ENCODE measurements at regions not wholly inside any gene's neighbourhood (a gene's known extent, or its start where the extent isn't known, plus 50 kb on each side); places are given as distances from the start of the nearest gene placed in this dataset.
"Not testable (repeated sequence)": the region's sequence is repeated elsewhere in the genome, so short reads cannot be mapped to it uniquely, and the experiment has no call there.

DNA sequence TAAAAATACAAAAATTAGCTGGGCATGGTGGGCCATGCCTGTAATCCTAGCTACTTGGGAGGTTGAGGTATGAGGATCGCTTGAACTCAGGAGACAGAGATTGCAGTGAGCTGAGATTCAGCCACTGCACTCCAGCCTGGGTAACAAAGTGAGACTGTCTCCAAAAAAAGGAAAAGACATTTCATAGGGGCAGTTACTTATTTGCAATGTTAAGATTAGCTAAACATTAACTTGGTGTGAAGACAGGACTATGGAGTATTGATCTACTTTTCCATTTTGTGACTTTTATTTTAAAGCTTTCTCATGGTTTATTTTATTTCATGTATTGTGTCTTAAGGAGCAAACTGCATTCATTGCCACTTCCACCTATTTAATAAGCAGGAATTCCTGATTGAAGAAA, 153.0 kb downstream of the UTRN start:
- DNase-seq, result no peak

DNA sequence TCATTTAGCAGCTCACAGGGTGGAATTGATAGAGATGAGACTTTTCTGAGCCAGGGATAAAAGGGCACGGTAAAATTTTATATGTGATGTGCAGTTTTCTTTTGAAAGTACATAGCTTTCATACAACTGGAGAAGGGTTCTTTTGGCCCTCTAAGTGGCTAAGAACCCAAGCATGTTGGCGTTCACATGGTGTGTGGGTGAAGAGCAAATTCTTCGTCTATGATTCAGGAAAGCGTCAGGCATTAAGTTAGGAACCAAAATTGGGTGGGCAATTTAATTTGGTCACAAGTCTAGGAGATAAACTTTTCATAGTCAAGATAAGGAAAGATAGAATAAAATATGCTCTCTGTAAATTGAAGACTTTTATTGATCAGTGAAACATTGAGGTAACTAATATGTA, 153.9 kb downstream of the UTRN start:
- no peak for DNase-seq

DNA sequence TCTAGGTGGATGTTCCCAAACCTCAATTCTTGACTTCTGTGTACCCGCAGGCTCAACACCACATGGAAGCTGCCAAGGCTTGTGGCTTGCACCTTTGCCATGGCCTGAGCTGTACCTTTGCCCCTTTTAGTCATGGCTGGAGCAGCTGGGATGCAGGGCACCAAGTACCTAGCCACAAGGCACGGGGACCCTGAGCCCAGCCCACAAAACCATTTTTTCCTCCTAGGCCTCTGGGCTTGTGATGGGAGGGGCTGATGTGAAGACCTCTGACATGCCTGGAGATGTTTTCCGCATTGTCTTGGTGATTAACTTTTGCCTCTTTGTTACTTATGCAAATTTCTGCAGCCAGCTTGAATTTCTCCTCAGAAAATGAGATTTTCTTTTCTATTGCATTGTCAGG, 156.7 kb downstream of the UTRN start:
- DNase-seq, result not testable (repeated sequence)

DNA sequence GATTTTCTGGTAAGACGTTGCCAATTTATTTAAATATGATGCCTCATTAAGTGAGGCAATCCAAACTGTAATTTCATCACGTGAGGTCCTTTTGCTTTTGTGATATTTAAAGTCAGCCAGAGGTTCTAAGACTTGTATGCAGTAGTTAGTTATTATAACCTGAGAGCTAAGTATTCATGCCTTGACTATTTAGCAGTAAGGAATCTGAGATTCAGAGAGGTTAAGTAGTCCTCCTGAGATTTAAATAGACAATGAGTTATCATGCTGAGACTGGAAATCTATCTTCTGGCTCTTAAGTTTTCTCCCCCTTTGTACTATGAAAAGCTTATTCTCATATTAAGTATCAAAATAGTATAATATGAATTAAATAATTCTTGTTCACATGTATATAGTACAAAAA, 158.0 kb downstream of the UTRN start:
- no peak for DNase-seq

DNA sequence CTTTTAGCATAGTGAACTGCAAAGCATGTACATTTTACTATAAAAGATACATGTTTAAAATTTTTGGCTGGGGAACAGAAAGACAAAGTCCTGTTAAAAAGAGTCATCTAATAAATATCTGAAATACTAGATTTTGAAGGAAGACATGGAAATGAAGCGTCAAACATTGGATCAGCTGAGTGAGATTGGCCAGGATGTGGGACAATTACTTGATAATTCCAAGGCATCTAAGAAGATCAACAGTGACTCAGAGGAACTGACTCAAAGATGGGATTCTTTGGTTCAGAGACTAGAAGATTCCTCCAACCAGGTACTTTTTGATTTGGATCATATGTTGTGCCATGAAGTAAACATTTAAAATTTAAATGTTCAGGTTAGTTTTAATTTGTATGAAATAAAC, 162.3 kb downstream of the UTRN start:
- no peak for DNase-seq

DNA sequence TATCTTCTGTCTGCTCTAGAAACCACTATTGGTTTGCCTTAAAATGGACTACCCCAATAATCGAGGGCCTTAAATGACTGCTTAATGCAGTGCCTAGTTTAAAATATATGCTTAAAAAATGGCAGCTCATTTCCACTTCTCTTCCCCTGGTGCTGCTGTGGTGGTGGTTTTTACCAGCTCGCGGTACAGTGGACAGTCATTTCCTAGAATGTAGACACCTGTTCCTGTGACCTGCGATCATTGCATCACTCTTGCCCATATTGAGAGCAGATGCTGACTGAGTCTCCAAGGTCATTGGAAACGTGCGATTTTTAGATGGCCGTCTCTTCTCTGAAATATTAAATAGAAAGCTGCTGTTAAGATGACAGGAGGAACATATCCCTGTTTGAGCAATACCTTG, 164.1 kb downstream of the UTRN start:
- DNase-seq, result no peak

DNA sequence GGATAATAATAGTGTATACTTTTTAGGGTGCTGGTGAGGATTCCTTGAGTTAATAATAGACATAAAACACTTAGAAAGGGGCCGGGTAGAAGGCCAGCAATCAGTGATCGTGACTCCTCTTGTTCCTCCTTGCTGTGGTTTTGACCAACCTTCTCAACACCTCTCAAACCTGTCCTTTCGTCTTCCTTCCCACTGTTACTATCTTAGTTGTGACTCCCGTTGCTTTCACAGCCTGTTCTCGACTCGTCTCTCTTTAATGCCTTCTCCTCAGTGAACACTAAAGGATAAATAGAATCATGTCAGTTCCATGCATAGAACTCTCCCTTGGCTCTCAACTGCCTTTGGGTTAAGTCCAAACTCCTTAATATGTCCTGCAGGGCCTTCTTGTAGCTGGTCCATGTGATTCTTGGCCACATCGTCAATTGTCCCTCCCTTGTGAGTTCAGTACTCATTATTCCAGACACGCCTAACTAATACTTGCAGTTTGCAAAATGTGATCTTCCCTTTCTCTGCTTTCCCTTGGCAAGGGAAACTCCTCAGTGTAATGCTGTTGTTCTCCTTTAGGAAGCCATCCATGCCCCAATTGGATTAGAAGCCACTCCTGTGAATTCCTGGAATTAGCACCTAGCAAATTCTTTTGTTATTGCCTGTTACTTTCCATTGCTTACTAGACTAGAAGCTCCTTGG, 164.9 kb downstream of the UTRN start:
- DNase-seq, result no peak

DNA sequence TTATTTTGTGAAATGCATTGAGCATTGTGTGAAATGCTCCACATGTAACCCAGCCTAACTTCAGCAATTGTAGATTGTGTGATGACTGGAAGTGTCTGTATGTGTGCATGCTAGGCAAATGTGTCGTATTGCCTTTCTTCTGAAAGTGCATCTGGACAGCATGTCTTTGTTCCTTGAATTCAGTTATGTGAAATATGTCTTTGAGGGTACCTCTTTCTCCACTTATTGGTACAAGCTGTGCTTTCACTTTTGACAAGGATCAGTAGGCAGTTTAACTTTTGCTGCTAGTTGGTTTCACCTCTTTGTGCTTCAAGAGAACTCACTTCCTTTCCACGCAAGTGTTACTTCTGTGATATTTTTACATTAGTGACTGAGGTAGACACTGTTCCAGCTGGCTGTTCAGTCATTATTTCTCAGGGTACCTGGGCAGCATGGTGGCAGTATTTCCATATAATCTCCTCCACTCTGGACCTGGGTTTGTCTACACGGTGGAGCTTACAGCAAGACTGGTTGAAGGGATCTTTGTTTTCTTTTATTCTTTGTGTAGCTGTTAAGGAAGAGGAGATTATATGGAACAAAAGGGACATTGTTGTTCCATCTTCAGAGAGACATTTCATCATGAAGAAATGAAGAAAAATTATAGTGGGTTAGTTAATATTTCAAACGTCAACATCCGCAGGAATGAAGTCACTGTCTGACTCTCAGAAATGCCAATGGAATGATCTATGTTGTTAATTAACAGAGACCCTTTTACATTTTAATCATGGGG, 175.4 kb downstream of the UTRN start:
- DNase-seq, result no peak

DNA sequence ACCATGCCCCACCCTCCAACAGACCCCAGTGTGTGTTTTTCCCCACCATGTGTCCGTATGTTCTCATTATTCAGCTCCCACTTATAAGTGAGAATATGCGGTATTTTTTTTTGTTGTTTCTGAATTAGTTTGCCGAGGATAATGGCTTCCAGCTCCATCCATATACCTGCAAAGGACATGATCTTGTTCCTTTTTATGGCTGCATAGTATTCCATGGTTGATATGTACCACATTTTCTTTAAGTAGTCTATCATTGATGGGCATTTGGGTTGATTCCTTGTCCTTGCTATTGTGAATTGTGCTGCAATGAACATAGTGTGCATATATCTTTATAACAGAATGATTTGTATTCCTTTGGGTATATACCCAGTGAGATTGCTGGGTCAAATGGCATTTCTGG, 176.9 kb downstream of the UTRN start:
- DNase-seq, result no peak

DNA sequence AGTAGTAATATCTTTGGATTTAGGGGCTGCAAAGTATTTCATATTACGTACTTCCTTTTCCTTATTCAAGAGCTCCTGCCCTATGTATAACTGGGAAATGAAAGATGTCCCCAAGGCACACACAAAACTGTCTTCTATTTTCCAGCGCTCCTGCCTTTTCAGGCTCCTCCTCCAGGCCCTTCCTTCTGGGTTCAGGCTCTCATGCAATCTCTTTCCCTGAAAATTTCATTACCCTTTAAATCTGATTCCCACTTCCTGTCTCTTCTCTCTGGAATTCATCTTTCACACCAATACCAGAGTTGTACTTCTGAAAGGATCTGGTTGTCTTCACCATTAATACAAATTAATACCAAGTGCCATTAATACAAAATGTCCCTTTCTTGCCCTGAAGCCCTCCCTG, 181.6 kb downstream of the UTRN start:
- DNase-seq, result no peak

DNA sequence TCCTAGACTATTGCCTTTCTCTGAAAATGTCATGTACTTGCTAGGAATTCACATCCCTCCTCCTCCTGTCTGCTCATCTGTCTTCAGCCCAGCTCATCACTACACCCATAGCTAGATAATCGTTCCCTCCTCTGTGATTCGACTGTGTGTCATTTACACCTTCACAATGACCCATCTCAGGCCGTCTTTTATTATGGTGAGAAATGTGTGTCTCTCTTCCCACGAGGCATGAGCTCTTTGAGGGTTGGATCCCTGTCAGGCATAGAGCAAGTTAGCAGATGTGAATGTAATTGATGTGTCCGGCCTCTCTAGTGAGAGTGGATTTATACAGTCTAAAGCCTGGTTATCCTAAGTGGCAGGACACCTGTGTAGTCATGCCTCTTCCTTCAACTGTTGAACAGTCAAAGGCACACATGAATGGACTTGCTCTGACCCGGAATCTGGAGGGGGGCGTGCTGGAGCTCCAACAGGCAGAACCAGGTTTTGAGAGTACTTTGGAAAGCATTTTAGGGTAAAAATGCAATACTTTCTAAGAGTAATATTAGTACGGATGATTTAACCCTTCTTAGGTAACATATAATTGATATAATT, 182.1 kb downstream of the UTRN start:
- no peak for DNase-seq

DNA sequence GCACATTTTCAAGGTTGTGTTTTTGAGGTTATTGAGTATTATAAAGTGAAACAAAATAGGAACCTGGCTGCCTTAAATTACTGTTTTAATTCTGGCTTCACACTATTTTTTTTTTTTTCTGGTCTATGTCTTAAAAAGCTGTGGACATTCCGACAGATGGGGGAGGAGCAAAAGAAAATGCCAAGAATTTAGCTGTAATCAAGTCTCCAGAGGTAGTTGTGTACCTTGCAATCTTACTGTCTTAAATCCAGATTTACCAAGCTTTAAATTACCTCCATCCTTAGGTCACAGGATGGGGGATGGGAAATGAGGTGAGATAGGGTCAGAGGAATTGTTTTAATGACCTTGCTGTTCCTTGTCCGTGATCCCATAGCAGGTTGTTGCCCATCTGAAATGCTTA, 182.8 kb downstream of the UTRN start:
- DNase-seq, result no peak

DNA sequence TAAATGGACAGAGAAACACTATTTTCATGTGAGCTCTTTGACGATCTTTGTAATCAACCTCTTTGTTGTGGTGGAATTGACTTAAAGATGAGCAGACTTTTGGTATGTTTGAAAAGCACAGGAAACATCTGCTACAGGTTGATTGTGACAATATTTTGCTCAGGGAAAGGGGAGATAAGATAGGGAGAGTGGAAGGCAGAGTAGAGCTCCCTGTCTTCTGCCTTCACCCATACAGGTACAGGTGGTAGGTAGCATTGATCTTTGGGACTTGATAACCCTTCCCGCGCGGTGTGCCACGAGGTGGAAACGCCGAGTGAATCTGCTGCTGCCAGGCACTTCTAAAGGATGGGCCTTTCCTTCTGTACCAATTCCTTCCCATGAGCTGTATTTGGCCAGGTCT, 183.6 kb downstream of the UTRN start:
- no peak for DNase-seq

DNA sequence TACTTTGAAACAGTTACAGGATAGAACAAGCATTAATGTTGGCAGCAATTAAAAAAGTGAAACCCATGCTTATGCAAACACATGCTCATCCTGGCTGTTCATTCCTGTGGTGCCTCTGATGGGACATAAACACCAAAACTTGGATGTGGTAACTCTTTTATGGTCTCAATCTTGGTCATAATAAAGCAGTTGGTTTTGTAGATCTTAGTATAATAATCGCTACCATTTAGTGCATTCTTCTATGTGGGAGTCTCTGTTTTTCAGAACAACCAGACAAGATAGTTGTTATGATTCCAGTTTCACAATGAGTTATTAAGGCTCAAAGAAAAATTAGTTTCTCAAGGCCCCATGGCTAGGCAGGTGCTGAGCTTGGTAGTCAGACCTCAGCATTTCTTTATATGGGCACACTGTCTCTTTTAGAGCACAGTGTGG, 184.0 kb downstream of the UTRN start:
- no peak for DNase-seq

DNA sequence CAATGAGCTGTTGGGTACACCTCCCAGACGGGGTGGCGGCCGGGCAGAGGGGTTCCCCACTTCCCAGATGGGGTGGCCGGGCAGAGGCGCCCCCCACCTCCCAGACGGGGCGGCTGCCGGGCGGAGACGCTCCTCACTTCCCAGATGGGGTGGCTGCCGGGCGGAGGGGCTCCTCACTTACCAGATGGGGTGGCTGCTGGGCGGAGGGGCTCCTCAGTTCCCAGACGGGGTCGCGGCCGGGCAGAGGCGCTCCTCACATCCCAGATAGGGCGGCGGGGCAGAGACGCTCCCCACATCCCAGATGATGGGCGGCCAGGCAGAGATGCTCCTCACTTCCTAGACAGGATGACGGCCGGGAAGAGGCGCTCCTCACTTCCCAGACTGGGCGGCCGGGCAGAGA, 185.1 kb downstream of the UTRN start:
- not testable (repeated sequence) for DNase-seq

DNA sequence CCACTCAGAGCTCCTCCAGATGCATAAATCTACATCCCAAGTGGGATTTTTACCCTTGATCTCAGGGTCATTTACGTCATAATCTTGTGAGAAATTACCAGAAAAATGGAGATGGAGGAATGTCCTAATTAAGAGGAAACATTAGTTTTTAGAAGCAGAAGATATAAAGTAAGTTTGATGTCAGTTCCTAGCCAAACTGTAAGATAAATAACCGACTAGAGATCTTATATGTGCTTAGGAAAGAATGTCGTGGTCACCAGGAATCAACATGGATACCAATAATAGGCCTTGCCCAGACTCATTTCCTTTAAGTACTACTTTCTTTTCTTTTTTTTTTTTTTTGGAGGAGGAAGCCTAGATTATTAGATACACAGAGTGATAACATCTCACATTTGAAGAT, 186.9 kb downstream of the UTRN start:
- DNase-seq, result no peak

DNA sequence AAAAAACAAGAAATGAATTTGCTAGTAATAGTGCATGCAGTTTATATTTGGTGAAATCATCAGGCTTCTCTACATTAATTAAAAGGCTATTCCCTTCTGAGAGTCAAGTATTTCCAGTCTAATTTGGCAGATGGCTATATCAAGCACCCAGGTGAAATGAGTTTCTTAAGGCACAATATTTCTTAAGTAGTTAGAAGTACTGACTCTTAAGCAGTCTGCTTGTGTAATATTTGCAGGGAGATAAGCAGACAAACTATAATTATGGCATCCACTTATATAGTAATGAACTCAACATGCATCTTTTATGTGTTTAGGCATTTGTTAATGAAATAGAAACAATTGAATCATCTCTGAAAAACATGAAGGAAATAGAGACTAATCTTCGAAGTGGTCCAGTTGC, 189.2 kb downstream of the UTRN start:
- no peak for DNase-seq

DNA sequence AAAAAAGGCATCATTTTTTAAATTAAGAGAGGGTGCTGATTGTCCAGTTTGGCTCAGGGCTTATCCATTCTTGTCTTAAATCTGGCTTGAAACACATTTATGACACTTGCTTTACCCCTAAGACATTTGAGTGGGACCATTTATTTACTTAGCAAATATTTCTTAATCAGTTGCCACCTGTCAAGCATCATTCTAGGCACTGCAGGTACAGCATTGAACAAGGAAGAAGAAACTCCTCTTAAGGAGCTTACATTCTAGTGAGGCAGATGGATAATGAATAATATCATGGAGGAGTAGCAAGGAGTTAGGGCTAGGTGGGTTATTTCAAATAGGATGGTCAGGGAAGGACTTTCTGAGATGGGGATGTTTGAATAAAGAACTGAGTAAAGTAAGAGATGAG, 189.8 kb downstream of the UTRN start:
- no peak for DNase-seq

DNA sequence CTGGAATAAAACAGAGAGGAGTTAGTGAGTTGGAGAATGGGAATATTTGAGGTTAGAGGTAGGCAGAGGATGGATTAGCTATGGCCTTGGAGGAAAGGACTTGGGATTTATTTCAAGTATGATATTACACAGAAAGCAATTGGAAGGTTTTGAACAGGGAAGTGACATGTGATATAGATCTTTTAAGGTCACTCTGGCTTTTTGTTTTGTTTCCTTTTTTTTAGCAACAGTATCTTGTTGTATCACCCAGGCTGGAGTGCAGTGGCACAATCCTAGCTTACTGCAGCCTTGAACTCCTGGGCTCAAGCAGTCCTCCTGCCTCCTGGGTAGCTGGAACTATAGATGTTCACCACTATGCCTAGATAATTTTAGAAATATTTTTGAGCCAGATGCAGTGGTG, 190.3 kb downstream of the UTRN start:
- DNase-seq, result no peak

DNA sequence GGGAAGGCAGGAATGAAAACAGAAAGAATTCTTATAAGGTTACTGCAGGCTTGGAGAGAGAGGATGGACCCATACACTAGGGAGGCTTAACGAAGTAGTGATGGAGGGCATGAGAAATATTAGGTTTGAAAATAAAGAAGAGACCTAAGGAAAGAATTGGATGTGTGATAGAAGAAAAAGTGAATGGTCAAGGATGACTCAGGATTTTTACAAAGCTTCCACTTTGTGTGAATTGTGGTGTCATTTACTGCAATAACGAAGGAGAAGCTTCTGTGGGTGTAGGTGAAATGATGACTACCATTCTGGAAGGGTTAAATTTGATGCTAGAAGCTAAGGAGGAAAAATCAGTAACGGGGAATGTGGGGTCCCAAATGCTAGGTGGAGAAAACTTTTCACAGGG, 191.2 kb downstream of the UTRN start:
- DNase-seq, result no peak

DNA sequence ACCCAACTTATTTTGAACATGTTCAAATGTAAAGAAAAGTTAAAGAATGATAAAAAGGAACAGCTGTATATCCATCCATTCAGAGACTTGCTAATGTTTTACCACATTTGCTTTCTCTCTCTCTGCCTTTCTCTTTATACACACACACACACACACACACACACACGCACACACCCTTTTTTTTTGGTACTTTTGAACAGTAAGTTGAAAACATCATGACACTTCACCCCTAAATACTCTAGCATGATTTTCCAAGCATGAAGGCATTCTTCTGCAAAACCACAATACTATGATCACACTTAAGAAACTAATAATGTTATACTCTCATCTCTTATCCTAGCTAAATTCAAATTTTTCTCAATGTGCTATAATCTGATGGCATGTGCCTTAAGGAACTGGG, 192.3 kb downstream of the UTRN start:
- no peak for DNase-seq

DNA sequence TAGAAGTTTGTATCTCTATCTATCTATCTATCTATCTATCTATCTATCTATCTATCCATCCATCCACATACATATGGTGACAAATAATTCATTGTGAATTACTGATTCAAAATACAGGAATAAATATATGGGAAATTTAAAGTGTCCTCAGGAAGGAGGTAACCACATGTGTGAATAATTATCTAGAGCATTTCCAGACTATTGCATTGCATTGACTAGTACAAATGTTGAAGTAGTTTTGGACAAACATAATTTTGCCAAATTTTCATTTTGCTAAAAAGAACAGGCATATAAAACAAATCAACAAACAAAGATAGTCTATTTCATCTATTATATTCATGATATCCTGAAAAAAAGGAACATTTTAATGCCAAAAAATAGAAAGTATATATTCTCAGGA, 192.7 kb downstream of the UTRN start:
- DNase-seq, result no peak

DNA sequence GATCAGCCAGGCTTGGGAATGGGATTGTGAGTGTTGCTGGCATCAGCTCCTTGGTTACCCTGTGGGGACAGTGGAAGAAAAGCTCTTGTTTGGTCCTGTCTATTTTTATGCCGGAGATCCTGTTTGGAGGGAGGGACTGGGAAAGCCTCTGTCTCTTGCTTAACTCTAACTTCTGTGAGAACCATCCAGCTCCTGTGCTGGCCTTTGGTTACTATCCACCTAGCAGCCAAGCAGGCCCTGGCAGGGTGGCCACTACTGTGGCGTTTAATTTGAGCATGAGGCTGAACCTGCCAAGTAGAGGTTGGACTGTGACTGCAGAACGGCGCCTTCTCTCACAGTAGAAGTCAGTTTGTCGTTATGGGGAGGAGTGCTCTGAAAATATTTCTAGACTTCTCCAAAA, 193.3 kb downstream of the UTRN start:
- no peak for DNase-seq

DNA sequence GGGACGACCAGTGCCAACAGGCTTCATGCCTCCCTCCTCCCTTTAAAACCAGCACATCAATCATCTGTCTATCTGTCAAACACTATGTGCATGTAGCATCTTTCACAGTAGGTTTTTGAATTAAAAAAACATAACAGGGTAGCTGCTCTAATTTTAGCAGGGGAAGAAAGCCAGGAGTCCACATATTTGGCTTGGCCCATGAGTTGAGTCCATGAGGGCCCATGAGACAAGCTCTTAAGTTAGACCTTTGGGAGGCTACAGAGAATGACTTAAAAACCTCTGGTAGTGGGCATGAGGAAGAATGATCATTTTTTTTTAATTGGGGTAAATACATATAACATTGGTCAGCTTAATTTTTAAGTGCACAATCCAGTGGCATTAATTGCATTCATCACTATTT, 194.9 kb downstream of the UTRN start:
- no peak for DNase-seq

DNA sequence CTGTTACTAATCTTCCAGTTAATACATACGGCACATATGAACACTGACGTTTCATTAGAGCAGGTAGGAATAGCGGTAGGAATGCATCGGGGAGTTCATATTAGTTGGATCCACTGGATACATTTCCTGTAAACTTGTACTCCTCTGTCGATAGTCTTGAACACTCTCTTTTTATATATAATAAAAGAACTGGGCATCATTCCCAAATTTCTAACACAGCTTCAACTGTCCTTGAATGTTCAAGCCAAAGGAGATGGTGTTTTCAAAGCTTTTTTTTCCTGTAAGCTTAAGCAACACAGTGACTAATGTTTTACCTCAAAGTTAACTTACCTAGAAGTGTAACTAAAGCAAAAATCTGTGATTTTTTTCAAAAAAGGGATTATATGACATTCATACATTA, 195.3 kb downstream of the UTRN start:
- no peak for DNase-seq
